ENCODE measurements at regions not wholly inside any gene's neighbourhood (a gene's known extent, or its start where the extent isn't known, plus 50 kb on each side); places are given as distances from the start of the nearest gene placed in this dataset.
A peak's percentile ranks its signal among the peaks of the same experiment; 100 is the strongest.

GRCh38 chr22:46054091-46055073 lies 77.4 kb upstream of the WNT7B start:
- H3K4me3 ChIP-seq (ENCODE audit: low read length in 3 of 3), result peak overlapping the region in 2 of 3 donors; percentile 43 to 68
- no peaks in the 10 kb centered on the region for H3K9me3 ChIP-seq (ENCODE audit: control insufficient read depth in 2 of 3, insufficient read depth in 1 of 3, low read length in 3 of 3)
- no peaks in the 10 kb centered on the region for H3K27me3 ChIP-seq (ENCODE audit: control insufficient read depth, insufficient read depth, low read length)
- H3K36me3 ChIP-seq (ENCODE audit: control insufficient read depth in 2 of 3, insufficient read depth in 3 of 3, low read length in 3 of 3), result no peaks in the 10 kb centered on the region
- no peak for TF ChIP-seq CTCF (IDR thresholded peaks at IDR 0.05; ENCODE audit: borderline replicate concordance, extremely low read depth, insufficient read depth)
- H3K27ac ChIP-seq (ENCODE audit: low read depth in 2 of 2, low read length in 2 of 2), result peak overlapping the region; percentile 98 to 99
- intact Hi-C loops (cut with DNase I), result no loop called here
- H3K9ac ChIP-seq (ENCODE audit: low read length in 3 of 3), result peak overlapping the region in 2 of 3 donors; percentile 82 to 88
- FAIRE-seq, result no peak
- H3K4me1 ChIP-seq (ENCODE audit: control insufficient read depth in 2 of 3, insufficient read depth in 2 of 3, low read depth in 1 of 3, low read length in 3 of 3), result peaks cover 2 to 57% (median 53%) of the 10 kb centered on the region in 3 donors
- DNase-seq, result peak in 4 of 5 donors; percentile 64 to 92 (median 83)

GRCh38 chr22:46055181-46055875 lies 78.4 kb upstream of the WNT7B start:
- no peaks in the 10 kb centered on the region for H3K36me3 ChIP-seq (ENCODE audit: control insufficient read depth in 2 of 3, insufficient read depth in 3 of 3, low read length in 3 of 3)
- FAIRE-seq (no peak), DNase-seq (peak in 2 of 5 donors; percentile 46 to 90)
- peaks cover 4% of the 10 kb centered on the region for H3K27me3 ChIP-seq (ENCODE audit: control insufficient read depth, insufficient read depth, low read length)
- intact Hi-C loops (cut with DNase I), result no loop called here
- peaks cover 2 to 57% (median 53%) of the 10 kb centered on the region in 3 donors for H3K4me1 ChIP-seq (ENCODE audit: control insufficient read depth in 2 of 3, insufficient read depth in 2 of 3, low read depth in 1 of 3, low read length in 3 of 3)
- peak overlapping the region in 2 of 3 donors; percentile 85 to 88 for H3K9ac ChIP-seq (ENCODE audit: low read length in 3 of 3)
- H3K9me3 ChIP-seq (ENCODE audit: control insufficient read depth in 2 of 3, insufficient read depth in 1 of 3, low read length in 3 of 3), result no peaks in the 10 kb centered on the region
- no peak for TF ChIP-seq CTCF (IDR thresholded peaks at IDR 0.05; ENCODE audit: borderline replicate concordance, extremely low read depth, insufficient read depth)
- H3K4me3 ChIP-seq (ENCODE audit: low read length in 3 of 3), result peak overlapping the region in 2 of 3 donors; percentile 43 to 68
- peak overlapping the region; percentile 95 to 98 for H3K27ac ChIP-seq (ENCODE audit: low read depth in 2 of 2, low read length in 2 of 2)

- FAIRE-seq (no peak), DNase-seq (peak in 2 of 5 donors; percentile 46 to 84)
- Histone ChIP-seq H3K27ac (ENCODE audit: low read depth in 2 of 2, low read length in 2 of 2) (peak overlapping the region; percentile 95 to 98), H3K4me3 (ENCODE audit: low read length in 3 of 3) (peak overlapping the region in 2 of 3 donors; percentile 43 to 53), H3K9me3 (ENCODE audit: control insufficient read depth in 2 of 3, insufficient read depth in 1 of 3, low read length in 3 of 3) (no peaks in the 10 kb centered on the region), H3K36me3 (ENCODE audit: control insufficient read depth in 2 of 3, insufficient read depth in 3 of 3, low read length in 3 of 3) (no peaks in the 10 kb centered on the region), H3K9ac (ENCODE audit: low read length in 3 of 3) (peak overlapping the region in 2 of 3 donors; percentile 85 to 86), H3K4me1 (ENCODE audit: control insufficient read depth in 2 of 3, insufficient read depth in 2 of 3, low read depth in 1 of 3, low read length in 3 of 3) (peaks cover 2 to 55% (median 53%) of the 10 kb centered on the region in 3 donors), H3K27me3 (ENCODE audit: control insufficient read depth, insufficient read depth, low read length) (peaks cover 11% of the 10 kb centered on the region)
- intact Hi-C loops (cut with DNase I), result no loop called here
- TF ChIP-seq CTCF (IDR thresholded peaks at IDR 0.05; ENCODE audit: borderline replicate concordance, extremely low read depth, insufficient read depth), result no peak
These were observed 79.1 kb upstream of the WNT7B start for GRCh38 chr22:46055911-46056545.
